HuH-7.5 (cell line): ENCODE measurements at regions not wholly inside any gene's neighbourhood (a gene's known extent, or its start where the extent isn't known, plus 50 kb on each side); places are given as distances from the start of the nearest gene placed in this dataset.

ENCODE experiments used
- DNase-seq: peaks from one replicate; pipeline ENCODE4 v3.0.0; 2011; ENCODE audit warnings: low spot score

DNA sequence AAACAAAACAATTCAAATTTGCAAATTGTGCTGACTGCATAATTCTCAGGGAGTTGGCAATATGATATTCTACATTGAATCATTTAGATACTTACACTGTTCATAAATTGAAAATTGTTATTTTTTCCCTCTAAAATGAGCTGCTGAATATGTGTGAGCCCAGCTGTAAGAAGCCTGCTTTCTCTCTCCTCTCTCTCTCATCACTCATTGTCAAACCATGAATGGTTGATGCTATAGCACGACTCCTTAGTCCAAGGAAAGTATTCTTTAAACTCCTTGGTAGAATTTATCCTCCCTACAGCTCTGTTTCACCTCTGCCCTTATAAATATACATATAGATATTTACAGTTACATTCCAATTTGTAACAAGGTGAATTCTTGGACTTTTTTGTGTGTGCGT, 116.4 kb upstream of the POU3F2 start:
- DNase-seq, result no peak

DNA sequence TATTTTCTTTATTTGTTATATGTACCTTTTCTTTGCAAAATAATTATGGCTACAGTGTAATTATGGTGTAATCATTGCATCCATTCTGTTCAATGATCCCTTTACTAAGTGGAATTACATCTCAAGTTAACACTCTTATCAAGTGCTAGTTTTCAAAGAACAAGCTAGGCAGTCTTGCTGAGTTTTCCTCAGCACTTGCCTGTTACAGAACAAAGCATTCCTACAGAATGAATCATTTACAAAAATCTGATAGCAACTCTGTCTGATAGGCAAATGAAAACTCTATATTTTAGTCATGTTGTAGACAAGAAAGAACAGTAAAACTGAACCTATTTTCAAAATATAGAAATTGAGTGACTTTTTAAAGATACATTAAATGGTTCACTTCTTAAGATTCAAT, 109.8 kb upstream of the POU3F2 start:
- no peak for DNase-seq

DNA sequence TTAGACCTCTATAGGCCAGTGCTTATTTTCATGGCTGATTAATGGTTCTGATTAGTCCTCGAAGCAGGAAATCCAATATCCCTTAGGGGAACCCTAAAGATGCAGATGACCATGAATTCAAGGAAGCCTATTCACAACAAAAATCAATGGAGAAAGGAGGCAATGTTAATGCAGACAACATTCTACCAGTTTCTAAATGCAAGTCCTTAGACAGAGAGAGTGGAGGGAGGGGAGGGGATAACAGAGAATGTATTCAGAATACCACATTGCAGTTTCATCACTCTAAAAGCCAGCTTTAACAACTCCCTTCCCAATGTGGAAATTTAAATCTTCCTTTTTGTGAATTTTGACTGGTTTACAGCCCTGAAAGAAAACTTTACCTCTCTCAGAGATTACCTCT, 87.1 kb upstream of the POU3F2 start:
- DNase-seq, result no peak

DNA sequence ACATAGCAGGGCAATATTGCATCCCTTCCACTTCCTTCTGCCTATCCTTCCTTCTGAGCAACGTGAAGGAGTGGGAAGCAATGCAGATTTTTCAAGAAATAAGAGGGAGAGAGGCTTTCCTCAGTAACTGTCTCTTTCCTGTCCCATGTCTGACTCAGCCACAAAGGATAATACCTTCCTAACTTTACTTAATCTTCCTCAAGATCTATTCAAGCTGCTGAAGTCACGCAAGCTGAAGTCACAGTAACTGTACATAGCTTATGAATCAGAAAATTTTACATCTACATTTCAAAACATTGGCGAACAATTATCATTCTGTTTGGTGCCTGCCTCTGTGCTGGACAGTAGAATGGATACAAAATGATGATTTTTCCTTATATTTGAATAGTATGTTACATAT, 86.4 kb upstream of the POU3F2 start:
- no peak for DNase-seq

DNA sequence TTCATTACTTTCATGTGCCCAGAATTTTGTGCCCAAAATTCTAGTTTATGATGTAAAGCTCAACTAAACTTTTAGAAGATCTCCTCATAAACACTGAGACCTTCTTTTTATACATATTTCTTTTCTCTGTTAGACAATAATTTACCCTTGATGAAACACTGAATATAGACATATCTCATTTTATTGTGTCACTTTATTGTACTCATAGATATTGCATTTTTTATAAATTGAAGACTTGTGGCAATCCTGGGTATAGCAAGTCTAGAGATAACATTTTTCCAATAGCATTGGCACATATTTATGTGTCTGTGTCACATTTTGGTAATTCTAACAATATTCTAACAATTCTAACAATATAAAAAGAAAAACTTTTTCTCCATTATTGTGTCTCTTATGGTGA, 74.9 kb upstream of the POU3F2 start:
- no peak for DNase-seq

DNA sequence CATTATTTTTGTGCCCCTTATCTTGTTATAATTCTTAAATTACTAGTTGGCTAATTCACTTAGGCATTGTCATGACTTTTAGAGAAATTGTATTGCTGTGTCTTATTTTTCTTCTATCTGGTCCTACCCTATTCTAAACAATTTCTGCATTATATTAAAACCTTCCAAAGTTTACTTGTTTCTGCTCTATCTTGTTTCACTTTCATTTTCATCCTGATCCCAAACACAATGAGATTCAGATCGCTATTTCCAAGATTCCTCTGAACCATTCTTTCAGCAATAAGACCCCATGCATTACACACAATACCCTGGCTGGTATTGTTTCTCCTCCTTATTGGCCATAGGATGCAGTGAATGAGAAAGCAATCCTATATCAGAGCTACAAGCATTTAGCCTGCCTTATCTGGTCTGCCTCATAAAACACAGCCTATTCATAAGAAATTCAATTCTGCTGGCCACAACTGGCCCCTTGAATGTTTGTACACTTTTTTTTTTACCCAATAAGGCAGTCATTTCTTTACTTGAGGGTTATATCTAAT, 69.9 kb upstream of the POU3F2 start:
- DNase-seq, result no peak

DNA sequence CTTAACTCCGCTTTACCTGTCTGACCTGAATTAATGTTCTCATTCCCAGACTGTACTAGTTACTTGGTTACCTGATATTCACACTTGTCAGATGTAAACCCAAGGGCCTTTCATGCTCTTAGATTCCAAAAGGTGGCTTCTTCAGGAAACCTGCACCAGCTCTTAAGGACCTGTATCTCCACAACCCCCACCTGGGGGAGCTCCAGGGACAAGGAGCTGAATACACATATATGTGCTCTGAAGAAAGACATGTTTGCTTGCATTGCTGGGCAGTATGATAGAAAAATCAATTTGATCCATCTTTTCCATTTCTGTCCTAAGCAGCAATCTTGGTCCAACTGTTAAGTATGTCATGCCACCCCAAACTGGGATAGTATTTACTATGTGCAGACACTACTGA, 64.8 kb upstream of the POU3F2 start:
- no peak for DNase-seq

DNA sequence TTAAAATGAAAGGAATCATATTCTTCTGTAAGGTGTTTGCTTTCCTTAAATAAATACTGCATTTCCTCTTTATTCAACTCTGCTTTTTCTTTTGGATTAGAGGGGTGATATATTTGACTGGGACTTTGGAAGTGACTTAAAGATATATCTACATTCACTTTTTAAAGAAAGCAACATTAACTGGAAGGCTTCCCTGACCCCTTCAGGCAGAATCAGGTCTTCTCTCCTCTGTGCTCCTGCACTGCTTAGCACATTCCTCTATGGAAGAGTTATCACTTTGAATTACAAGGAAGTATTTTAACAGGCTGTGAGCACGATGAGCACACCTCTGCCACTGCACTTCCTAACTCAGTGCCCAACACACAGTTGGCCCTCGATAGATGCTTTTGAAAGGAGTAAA, 59.2 kb upstream of the POU3F2 start:
- DNase-seq, result no peak

DNA sequence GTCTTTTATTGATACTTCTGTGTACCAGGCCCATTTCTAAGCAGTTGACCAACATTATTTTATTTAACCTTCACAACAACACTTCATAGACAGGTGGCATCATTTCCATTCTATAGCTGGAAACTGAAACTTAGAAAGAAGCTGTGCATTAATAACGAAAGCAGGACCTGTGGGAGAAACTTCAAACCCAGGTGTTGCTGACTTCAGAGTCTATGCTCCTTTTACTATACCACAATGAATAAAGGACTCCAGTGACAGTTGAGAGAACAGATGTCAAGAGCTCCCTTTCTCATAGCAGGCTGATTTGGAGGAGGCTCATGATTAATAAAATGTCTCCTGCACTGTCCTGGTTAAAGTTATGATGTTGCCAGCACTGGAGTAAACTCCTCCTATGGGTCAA, 56.6 kb upstream of the POU3F2 start:
- DNase-seq, result no peak

DNA sequence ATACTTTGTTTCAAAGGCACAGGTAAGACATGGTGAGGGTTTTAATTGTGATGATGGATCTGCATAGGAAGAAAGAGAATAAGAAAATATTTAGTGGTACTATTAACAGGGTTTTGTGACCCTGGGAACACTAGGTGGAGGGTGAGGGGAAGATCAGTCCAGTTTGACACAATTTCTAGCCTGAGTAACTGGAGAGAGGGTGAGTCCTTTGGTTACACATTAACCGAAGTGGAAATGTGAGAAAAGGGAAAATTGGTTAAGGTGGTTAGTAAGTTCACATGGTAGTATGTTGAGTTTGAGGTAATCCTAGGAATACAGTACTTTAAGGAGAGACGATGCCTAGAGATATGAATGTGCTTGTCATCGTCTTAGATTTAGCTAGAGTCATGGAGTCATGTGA, 54.8 kb upstream of the POU3F2 start:
- no peak for DNase-seq

DNA sequence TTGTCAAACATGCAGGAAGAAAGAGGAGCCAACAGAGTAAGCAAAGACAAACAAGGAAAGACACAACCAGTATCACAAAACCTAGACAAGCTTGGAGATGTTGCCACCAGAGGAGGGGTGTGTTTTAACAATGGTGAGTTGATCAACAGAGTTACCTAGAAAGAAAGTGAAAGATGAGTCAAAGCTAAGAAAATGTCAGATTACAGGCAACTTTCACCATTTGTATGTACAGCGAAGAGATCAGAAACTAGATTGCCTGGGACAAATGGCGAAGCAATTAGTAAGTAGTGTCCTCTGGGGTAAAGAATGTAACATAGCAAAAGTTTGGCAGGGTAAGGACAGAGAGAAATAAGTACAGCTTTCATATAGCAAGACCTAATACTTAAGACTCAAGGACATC, 51.6 kb upstream of the POU3F2 start:
- DNase-seq, result no peak

DNA sequence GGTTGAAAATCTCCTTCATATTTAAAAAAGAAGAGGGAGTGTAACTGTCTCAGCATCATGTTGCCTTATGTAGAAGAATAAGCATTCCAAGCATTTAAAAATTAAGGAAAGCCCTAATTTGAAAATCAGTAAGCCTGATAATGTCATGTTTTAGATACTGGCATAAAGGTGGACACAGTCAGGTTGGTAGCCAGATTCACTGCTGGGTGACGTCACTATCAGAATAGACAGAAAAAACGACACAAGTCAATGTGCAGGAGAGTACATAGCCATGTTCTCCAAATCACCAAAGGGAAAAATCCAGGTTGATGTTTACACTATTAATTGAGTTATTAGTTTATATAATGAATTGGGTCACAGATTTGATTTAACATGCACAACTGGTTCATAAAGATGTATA, 50.8 kb upstream of the POU3F2 start:
- DNase-seq, result no peak
